HL-60 (cell line): ENCODE measurements at regions not wholly inside any gene's neighbourhood (a gene's known extent, or its start where the extent isn't known, plus 50 kb on each side); places are given as distances from the start of the nearest gene placed in this dataset.
"Not testable (repeated sequence)": the region's sequence is repeated elsewhere in the genome, so short reads cannot be mapped to it uniquely, and the experiment has no call there.

ENCODE experiments used
- DNase-seq, 2 experiments: peaks; one replicate each; pipeline ENCODE4 v3.0.0-alpha.2; 2010 to 2020; ENCODE audit warnings: low read depth in 1 of 2, low spot score in 1 of 2
- H3K27ac ChIP-seq: fragments of 250-450 bp; sonication (Bioruptor Pico); replicated peaks from 2 replicates; pipeline ENCODE4 v1.5.1; 2020; ENCODE audit warnings: mild to moderate bottlenecking, moderate library complexity
- H3K27me3 ChIP-seq: fragments of 250-450 bp; sonication (Bioruptor Pico); 2 replicates; pipeline ENCODE4 v1.5.1; 2021; ENCODE audit warnings: mild to moderate bottlenecking, moderate library complexity; ENCODE audit not compliant: insufficient read depth, poor library complexity, severe bottlenecking
- H3K4me3 ChIP-seq: replicated peaks from 2 replicates; pipeline ENCODE4 v1.5.1; 2011; ENCODE audit warnings: mild to moderate bottlenecking, control low read depth, low read length; ENCODE audit not compliant: insufficient read depth
- GABPA ChIP-seq: IDR thresholded peaks from 2 replicates; pipeline ENCODE4 v1.6.1; 2012; ENCODE audit warnings: low read depth
- POLR2AphosphoS5 ChIP-seq: IDR thresholded peaks from 2 replicates; pipeline ENCODE4 v1.6.1; 2012; ENCODE audit warnings: low read depth
- SPI1 ChIP-seq: IDR thresholded peaks from 2 replicates; pipeline ENCODE4 v1.6.1; 2012; ENCODE audit warnings: low read depth, mild to moderate bottlenecking, borderline replicate concordance
- TF ChIP-seq, protein P1 (sequence below): IDR thresholded peaks from one replicate; pipeline ENCODE4 v1.5.1; 2011; ENCODE audit warnings: low read length, control low read depth, inconsistent platforms; ENCODE audit not compliant: insufficient read depth
- TF ChIP-seq, protein P2 (sequence below): IDR thresholded peaks from 2 replicates; pipeline ENCODE4 v1.6.1; 2012; ENCODE audit warnings: low read depth; ENCODE audit not compliant: insufficient replicate concordance

DNA sequence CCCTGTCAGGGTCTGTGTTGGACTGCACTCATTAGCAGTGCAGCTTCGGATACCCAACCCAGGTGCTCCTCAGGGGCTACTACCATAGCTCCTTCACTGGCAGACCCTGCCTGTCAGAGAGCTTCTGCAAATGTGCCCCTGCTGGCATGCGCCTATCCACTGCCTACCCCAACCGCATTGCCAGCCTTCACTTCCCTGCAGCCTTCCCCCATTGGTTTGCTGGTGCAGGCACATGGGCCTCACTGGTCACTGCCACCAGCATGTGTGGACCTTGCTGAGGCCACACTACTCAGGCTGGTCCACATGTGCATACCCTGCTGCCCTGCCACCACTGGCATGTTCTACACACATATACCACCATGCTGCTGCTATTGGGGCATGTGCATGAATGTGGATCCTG, 72.5 kb upstream of the MAGEH1 start:
- TF ChIP-seq GABPA, result no peak
- Histone ChIP-seq H3K4me3 (no peak overlapping the region), H3K27me3 (no peaks in the 10 kb centered on the region), H3K27ac (no peak overlapping the region)
- no peak for DNase-seq

DNA sequence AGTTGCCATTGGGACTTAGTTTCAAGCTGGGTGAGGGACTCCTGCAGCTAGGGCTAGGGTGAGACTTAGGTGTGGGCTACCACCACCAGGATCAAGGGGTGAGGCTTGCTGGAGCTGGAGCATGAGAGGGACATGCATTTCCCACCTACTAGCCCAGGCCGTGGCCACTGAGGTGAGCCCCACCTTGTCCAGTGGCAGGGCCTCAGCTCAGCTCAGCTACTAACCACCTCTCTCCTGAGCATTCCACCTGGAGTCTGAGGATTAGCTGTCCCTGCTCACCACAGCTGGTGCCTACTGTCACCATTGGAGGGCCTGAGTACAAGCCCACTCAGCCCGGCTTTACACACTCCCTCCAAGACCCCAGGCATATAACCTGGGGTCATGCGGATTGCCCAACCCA, 62.6 kb upstream of the MAGEH1 start:
- Histone ChIP-seq H3K4me3 (no peak overlapping the region), H3K27ac (no peak overlapping the region), H3K27me3 (no peaks in the 10 kb centered on the region)
- no peak for DNase-seq
- TF ChIP-seq, protein P1, sequence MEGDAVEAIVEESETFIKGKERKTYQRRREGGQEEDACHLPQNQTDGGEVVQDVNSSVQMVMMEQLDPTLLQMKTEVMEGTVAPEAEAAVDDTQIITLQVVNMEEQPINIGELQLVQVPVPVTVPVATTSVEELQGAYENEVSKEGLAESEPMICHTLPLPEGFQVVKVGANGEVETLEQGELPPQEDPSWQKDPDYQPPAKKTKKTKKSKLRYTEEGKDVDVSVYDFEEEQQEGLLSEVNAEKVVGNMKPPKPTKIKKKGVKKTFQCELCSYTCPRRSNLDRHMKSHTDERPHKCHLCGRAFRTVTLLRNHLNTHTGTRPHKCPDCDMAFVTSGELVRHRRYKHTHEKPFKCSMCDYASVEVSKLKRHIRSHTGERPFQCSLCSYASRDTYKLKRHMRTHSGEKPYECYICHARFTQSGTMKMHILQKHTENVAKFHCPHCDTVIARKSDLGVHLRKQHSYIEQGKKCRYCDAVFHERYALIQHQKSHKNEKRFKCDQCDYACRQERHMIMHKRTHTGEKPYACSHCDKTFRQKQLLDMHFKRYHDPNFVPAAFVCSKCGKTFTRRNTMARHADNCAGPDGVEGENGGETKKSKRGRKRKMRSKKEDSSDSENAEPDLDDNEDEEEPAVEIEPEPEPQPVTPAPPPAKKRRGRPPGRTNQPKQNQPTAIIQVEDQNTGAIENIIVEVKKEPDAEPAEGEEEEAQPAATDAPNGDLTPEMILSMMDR, result no peak
- no peak for TF ChIP-seq SPI1
- TF ChIP-seq POLR2AphosphoS5, result no peak
- TF ChIP-seq GABPA, result no peak
- TF ChIP-seq, protein P2, sequence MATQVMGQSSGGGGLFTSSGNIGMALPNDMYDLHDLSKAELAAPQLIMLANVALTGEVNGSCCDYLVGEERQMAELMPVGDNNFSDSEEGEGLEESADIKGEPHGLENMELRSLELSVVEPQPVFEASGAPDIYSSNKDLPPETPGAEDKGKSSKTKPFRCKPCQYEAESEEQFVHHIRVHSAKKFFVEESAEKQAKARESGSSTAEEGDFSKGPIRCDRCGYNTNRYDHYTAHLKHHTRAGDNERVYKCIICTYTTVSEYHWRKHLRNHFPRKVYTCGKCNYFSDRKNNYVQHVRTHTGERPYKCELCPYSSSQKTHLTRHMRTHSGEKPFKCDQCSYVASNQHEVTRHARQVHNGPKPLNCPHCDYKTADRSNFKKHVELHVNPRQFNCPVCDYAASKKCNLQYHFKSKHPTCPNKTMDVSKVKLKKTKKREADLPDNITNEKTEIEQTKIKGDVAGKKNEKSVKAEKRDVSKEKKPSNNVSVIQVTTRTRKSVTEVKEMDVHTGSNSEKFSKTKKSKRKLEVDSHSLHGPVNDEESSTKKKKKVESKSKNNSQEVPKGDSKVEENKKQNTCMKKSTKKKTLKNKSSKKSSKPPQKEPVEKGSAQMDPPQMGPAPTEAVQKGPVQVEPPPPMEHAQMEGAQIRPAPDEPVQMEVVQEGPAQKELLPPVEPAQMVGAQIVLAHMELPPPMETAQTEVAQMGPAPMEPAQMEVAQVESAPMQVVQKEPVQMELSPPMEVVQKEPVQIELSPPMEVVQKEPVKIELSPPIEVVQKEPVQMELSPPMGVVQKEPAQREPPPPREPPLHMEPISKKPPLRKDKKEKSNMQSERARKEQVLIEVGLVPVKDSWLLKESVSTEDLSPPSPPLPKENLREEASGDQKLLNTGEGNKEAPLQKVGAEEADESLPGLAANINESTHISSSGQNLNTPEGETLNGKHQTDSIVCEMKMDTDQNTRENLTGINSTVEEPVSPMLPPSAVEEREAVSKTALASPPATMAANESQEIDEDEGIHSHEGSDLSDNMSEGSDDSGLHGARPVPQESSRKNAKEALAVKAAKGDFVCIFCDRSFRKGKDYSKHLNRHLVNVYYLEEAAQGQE, result no peak

DNA sequence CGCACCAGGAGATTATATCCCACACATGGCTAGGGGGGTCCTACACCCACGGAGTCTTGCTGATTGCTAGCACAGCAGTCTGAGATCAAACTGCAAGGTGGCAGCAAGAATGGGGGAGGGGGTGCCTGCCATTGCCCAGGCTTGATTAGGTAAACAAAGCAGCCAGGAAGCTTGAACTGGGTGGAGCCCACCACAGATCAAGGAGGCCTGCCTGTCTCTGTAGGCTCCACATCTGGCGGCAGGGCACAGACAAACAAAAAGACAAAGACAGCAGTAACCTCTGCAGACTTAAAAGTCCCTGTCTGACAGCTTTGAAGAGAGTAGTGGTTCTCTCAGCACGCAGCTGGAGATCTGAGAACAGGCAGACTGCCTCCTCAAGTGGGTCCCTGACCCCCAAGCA, 55.1 kb upstream of the MAGEH1 start:
- not testable (repeated sequence) for H3K27ac ChIP-seq, H3K4me3 ChIP-seq

More for the DNA sequence above, 55.1 kb upstream of the MAGEH1 start:
- DNase-seq, H3K27me3 ChIP-seq: not testable (repeated sequence)
